SJCRH30 (cell line): ENCODE measurements at regions not wholly inside any gene's neighbourhood (a gene's known extent, or its start where the extent isn't known, plus 50 kb on each side); places are given as distances from the start of the nearest gene placed in this dataset.

Source experiments
- DNase-seq, 2 experiments: peaks; one replicate each; pipeline ENCODE4 v3.0.0-alpha.2; 2015 to 2020
- H3K27ac ChIP-seq: fragments of 250-450 bp; sonication (Bioruptor Pico); 2 replicates; pipeline ENCODE4 v1.5.1; 2020; ENCODE audit warnings: mild to moderate bottlenecking, moderate library complexity
- H3K27me3 ChIP-seq: fragments of 250-450 bp; sonication (Bioruptor Pico); 2 replicates; pipeline ENCODE4 v1.5.1; 2020; ENCODE audit warnings: mild to moderate bottlenecking, moderate library complexity
- H3K36me3 ChIP-seq: fragments of 250-450 bp; sonication (Bioruptor Pico); 2 replicates; pipeline ENCODE4 v1.5.1; 2020; ENCODE audit warnings: mild to moderate bottlenecking, moderate library complexity
- H3K4me1 ChIP-seq: fragments of 250-450 bp; sonication (Bioruptor Pico); 2 replicates; pipeline ENCODE4 v1.5.1; 2020; ENCODE audit warnings: mild to moderate bottlenecking, moderate library complexity
- H3K4me3 ChIP-seq: fragments of 250-450 bp; sonication (Bioruptor Pico); 2 replicates; pipeline ENCODE4 v1.5.1; 2020; ENCODE audit warnings: mild to moderate bottlenecking, moderate library complexity
- H3K9me3 ChIP-seq: fragments of 250-450 bp; sonication (Bioruptor Pico); replicated peaks from 2 replicates; pipeline ENCODE4 v1.5.1; 2020; ENCODE audit warnings: mild to moderate bottlenecking, moderate library complexity

- no peak for DNase-seq
- Histone ChIP-seq H3K4me1 (no peaks in the 10 kb centered on the region), H3K36me3 (no peaks in the 10 kb centered on the region), H3K9me3 (no peaks in the 10 kb centered on the region), H3K27ac (no peak overlapping the region), H3K27me3 (no peaks in the 10 kb centered on the region), H3K4me3 (no peak overlapping the region)
Measured at GRCh38 chr10:106438386-106438785, 726.1 kb downstream of the SORCS1 start.

- H3K27ac ChIP-seq = no peak overlapping the region
- DNase-seq = no peak
- H3K36me3 ChIP-seq = no peaks in the 10 kb centered on the region
- no peaks in the 10 kb centered on the region for H3K27me3 ChIP-seq
- H3K9me3 ChIP-seq = no peaks in the 10 kb centered on the region
- H3K4me3 ChIP-seq = no peak overlapping the region
- no peaks in the 10 kb centered on the region for H3K4me1 ChIP-seq
Measured at GRCh38 chr10:106436123-106436715, 728.3 kb downstream of the SORCS1 start.

GRCh38 chr10:106435081-106435480, 729.4 kb downstream of the SORCS1 start:
- Histone ChIP-seq H3K36me3 (no peaks in the 10 kb centered on the region), H3K4me3 (no peak overlapping the region), H3K27me3 (no peaks in the 10 kb centered on the region), H3K9me3 (no peaks in the 10 kb centered on the region), H3K4me1 (no peaks in the 10 kb centered on the region), H3K27ac (no peak overlapping the region)
- no peak for DNase-seq

- no peaks in the 10 kb centered on the region; the same call in 1 of the 2 replicates for H3K27me3 ChIP-seq
- no peaks in the 10 kb centered on the region for H3K9me3 ChIP-seq
- no peaks in the 10 kb centered on the region for H3K36me3 ChIP-seq
- no peak for DNase-seq
- H3K4me1 ChIP-seq = no peaks in the 10 kb centered on the region
- H3K4me3 ChIP-seq = no peak overlapping the region
- H3K27ac ChIP-seq = no peak overlapping the region
Measured at GRCh38 chr10:106424981-106425380, 739.5 kb downstream of the SORCS1 start.

GRCh38 chr10:106424054-106424453, 740.5 kb downstream of the SORCS1 start:
- H3K4me1 ChIP-seq = no peaks in the 10 kb centered on the region
- H3K4me3 ChIP-seq = no peak overlapping the region
- DNase-seq = no peak
- H3K27ac ChIP-seq = no peak overlapping the region
- no peaks in the 10 kb centered on the region; the same call in 1 of the 2 replicates for H3K27me3 ChIP-seq
- H3K9me3 ChIP-seq = no peaks in the 10 kb centered on the region
- H3K36me3 ChIP-seq = no peaks in the 10 kb centered on the region

DNA sequence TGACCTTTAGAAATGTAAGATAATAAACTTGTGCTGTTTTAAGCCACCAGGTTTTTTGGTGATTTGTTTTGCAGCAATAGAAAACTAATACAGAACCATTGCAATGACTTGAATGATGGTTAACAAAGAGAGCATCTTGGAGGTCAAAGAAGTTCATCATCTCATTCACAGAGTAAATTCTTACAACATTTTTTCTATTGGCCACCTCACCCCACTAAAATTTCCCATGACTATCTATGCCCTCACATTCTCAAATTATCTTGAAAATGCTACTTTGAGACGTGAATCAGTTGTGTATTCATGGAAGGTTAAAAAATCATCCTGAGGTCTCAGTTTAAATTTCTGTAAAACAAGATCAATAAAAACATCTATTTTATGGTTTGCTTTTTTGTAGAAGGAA, 754.2 kb downstream of the SORCS1 start:
- Histone ChIP-seq H3K4me3 (no peak overlapping the region), H3K27ac (no peak overlapping the region), H3K9me3 (no peaks in the 10 kb centered on the region), H3K36me3 (no peaks in the 10 kb centered on the region), H3K27me3 (no peaks in the 10 kb centered on the region), H3K4me1 (no peaks in the 10 kb centered on the region)
- DNase-seq = no peak

- no peak overlapping the region for H3K4me3 ChIP-seq
Measured at GRCh38 chr10:106405141-106405540, 759.4 kb downstream of the SORCS1 start.

GRCh38 chr10:106402458-106402857, 762.0 kb downstream of the SORCS1 start:
- H3K4me1 ChIP-seq = no peaks in the 10 kb centered on the region
- H3K36me3 ChIP-seq = no peaks in the 10 kb centered on the region
- no peaks in the 10 kb centered on the region for H3K9me3 ChIP-seq
- no peak overlapping the region for H3K27ac ChIP-seq
- no peak overlapping the region for H3K4me3 ChIP-seq
- no peaks in the 10 kb centered on the region for H3K27me3 ChIP-seq
- DNase-seq = no peak

More at GRCh38 chr10:106405141-106405540, 759.4 kb downstream of the SORCS1 start:
- Histone ChIP-seq H3K27me3 (no peaks in the 10 kb centered on the region), H3K9me3 (no peaks in the 10 kb centered on the region), H3K36me3 (no peaks in the 10 kb centered on the region), H3K4me1 (no peaks in the 10 kb centered on the region), H3K27ac (no peak overlapping the region)
- no peak for DNase-seq

DNA sequence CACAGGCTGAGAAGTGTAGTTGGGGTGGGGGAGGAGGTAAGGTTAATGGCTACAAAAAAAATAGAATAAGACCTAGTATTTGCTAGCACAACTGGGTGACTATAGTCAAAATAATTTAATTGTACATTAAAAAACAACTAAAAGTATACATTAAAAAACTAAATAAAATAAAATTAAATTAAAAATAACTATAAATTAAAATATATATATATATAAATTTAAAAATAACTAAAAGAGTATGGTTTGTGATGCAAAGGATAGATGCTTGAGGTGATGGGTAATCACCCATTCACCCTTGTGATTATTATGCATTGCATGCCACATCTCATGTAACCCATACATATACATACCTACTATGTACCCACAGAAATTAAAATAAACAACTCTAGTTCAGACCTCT, 762.5 kb downstream of the SORCS1 start:
- no peak for DNase-seq
- H3K27me3 ChIP-seq = no peaks in the 10 kb centered on the region
- H3K36me3 ChIP-seq = no peaks in the 10 kb centered on the region
- H3K4me3 ChIP-seq = no peak overlapping the region
- no peaks in the 10 kb centered on the region for H3K4me1 ChIP-seq
- no peaks in the 10 kb centered on the region for H3K9me3 ChIP-seq
- no peak overlapping the region for H3K27ac ChIP-seq

- Histone ChIP-seq H3K27me3 (no peaks in the 10 kb centered on the region), H3K4me1 (no peaks in the 10 kb centered on the region), H3K4me3 (no peak overlapping the region), H3K27ac (no peak overlapping the region), H3K9me3 (no peaks in the 10 kb centered on the region), H3K36me3 (no peaks in the 10 kb centered on the region)
- DNase-seq = peak in 1 of 2 experiments; percentile 20
Measured at GRCh38 chr10:106401161-106401560, 763.3 kb downstream of the SORCS1 start.

DNA sequence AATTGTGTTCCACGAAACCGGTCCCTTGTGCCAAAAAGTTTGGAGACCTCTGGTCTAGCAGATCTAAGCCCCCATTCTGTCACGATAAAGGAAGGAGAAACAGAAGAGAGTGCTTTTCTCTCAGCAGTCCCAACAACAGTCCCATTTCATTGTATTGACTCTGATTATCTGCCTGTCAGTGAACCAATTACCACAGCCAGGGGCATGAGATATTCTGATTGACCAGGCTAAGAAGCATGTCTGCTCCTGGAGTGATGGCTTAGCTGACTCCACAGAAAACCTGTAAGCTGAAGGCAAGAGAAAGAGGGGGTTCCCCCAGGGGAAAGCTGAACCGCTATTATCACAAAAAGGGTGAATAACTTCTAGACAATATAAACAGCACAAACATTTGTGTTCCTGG, 765.4 kb downstream of the SORCS1 start:
- no peaks in the 10 kb centered on the region for H3K4me1 ChIP-seq
- H3K27me3 ChIP-seq = no peaks in the 10 kb centered on the region
- no peak for DNase-seq
- no peak overlapping the region for H3K27ac ChIP-seq
- no peaks in the 10 kb centered on the region for H3K9me3 ChIP-seq
- H3K36me3 ChIP-seq = no peaks in the 10 kb centered on the region
- H3K4me3 ChIP-seq = no peak overlapping the region

DNA sequence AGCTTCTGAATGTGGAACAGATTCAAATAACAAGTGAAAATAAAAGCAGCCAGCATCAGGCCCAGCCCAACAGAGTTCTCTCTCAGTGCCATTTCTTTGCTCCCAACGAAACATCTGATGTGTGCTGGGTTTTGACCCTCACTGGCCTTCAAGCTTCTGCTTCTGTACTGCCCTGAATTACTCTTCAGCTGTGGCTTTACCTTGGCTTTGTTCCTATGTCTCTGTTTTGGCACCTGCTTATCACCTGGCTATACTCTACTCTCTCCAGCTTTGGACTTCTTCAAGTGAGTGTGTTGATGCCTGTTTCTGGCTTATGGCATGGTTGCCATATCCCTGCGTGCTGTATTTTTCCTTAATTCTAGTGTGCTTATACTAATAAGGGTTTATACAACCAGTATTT, 768.3 kb downstream of the SORCS1 start:
- H3K4me3 ChIP-seq = no peak overlapping the region
- DNase-seq = no peak
- no peaks in the 10 kb centered on the region for H3K9me3 ChIP-seq
- no peaks in the 10 kb centered on the region for H3K4me1 ChIP-seq
- no peak overlapping the region for H3K27ac ChIP-seq
- H3K27me3 ChIP-seq = no peaks in the 10 kb centered on the region
- no peaks in the 10 kb centered on the region for H3K36me3 ChIP-seq

DNA sequence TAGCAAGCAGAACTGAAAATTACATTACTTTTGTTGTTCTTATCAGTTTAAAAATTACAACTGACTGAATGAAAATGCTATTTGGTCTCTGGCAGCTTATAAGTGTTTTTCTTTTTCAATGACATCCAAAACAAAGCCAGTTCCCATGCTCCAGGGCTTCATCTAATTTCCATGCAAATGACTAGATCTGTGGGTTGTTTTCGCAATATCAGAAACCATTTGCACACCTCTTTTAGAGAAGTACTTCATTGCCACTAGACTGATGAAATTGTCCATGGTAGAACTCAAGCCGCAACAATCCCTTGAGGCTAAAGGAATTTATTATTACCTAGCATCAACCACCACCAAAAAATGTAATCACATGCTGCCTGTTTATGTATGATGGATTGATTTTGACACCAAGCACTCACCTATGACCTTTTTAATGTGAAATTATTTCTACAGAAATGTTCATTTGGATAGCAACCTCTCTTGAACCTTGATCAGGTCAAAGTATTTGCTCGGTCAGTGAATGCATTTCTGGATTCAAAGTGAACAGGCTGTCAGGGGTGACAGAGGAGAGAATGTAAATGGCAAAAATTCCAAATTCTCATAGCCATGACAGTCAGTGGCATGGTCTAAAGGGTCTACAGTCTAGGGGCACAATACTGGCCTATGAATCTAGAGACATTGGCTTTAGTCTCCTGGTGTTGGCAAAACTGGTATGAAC, 769.3 kb downstream of the SORCS1 start:
- Histone ChIP-seq H3K9me3 (no peaks in the 10 kb centered on the region), H3K36me3 (no peaks in the 10 kb centered on the region), H3K27ac (no peak overlapping the region), H3K4me1 (no peaks in the 10 kb centered on the region), H3K27me3 (no peaks in the 10 kb centered on the region), H3K4me3 (no peak overlapping the region)
- DNase-seq = no peak

- Histone ChIP-seq H3K27ac (no peak overlapping the region), H3K27me3 (no peaks in the 10 kb centered on the region), H3K4me3 (no peak overlapping the region), H3K4me1 (no peaks in the 10 kb centered on the region), H3K36me3 (no peaks in the 10 kb centered on the region), H3K9me3 (no peaks in the 10 kb centered on the region)
- peak in 1 of 2 experiments; percentile 10 for DNase-seq
Measured at GRCh38 chr10:106392778-106393177, 771.7 kb downstream of the SORCS1 start.

DNA sequence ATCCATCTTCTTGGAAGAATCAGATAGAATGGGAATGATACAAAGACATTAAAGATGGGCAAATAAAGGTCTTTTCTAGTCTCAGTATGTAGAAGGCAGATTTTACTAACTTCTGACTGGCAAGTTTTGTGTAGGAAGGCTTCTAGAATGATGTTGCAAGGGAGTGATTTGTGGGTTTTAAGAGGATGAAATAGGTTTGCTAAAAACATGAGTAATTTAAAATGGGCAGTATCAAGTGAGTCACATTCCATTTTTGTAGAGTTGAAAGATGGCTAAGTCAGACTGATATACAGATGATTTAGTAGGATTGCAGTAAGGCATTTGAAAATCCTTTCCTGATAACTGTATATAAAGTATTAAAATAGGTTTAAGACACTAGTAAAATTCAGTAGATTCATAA, 777.4 kb downstream of the SORCS1 start:
- no peak overlapping the region for H3K4me3 ChIP-seq
- no peak for DNase-seq
- H3K27me3 ChIP-seq = no peaks in the 10 kb centered on the region
- no peak overlapping the region for H3K27ac ChIP-seq
- no peaks in the 10 kb centered on the region for H3K36me3 ChIP-seq
- H3K4me1 ChIP-seq = no peaks in the 10 kb centered on the region
- no peaks in the 10 kb centered on the region for H3K9me3 ChIP-seq

GRCh38 chr10:106384496-106384895, 780.0 kb downstream of the SORCS1 start:
- DNase-seq = no peak
- no peak overlapping the region for H3K27ac ChIP-seq
- no peaks in the 10 kb centered on the region; the same call in 1 of the 2 replicates for H3K4me1 ChIP-seq
- no peaks in the 10 kb centered on the region for H3K27me3 ChIP-seq
- H3K36me3 ChIP-seq = no peaks in the 10 kb centered on the region
- H3K4me3 ChIP-seq = no peak overlapping the region
- H3K9me3 ChIP-seq = no peaks in the 10 kb centered on the region
